ENCODE measurements at regions not wholly inside any gene's neighbourhood (a gene's known extent, or its start where the extent isn't known, plus 50 kb on each side); places are given as distances from the start of the nearest gene placed in this dataset.

DNA sequence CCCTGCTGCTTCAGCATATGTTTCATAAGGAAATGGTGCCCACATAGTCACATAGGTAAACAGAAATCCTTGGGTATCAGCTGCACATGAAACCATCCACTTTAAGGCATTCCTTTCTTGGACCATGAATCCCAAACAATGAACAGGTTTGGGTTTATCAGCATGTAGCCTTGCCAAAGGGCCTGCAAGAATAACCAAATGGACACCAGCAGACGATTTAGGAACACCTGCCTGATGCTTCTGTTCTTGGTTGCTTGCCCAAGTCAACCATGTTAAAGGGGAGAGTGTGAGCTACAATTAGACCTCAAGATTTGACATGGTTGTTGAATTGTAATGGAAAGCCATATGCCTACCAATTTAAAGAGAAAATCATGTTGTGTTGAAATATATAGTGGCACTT, 1342.7 kb upstream of the PIK3C3 start:
- Histone ChIP-seq H3K27ac (ENCODE audit: insufficient read depth, low read depth, low read length) (no peak overlapping the region), H3K4me3 (replicated peaks in 1 of 3; ENCODE audit: insufficient read depth in 1 of 3, low read depth in 1 of 3, low read length in 3 of 3) (no peak overlapping the region), H3K4me2 (ENCODE audit: insufficient read depth, low read length) (no peak overlapping the region), H3K4me1 (ENCODE audit: control insufficient read depth, extremely low read depth, insufficient read depth, low read length) (no peaks in the 10 kb centered on the region), H3K79me2 (ENCODE audit: control insufficient read depth, insufficient read depth, low read length) (no peaks in the 10 kb centered on the region), H3K9ac (replicated peaks; ENCODE audit: extremely low read depth, insufficient read depth, low read length) (no peak overlapping the region), H2AFZ (ENCODE audit: low read depth, low read length) (no peak overlapping the region), H3K36me3 (ENCODE audit: control insufficient read depth in 2 of 2, extremely low read depth in 1 of 2, insufficient read depth in 2 of 2, low read length in 2 of 2) (no peaks in the 10 kb centered on the region), H3K9me3 (replicated peaks; ENCODE audit: control insufficient read depth, insufficient read depth, low read length) (peaks cover 2% of the 10 kb centered on the region), H4K20me1 (replicated peaks; ENCODE audit: control insufficient read depth, extremely low read depth, insufficient read depth, low read length) (no peaks in the 10 kb centered on the region), H3K27me3 (ENCODE audit: control insufficient read depth in 2 of 2, insufficient read depth in 2 of 2, low read length in 2 of 2) (no peaks in the 10 kb centered on the region), H3K9me1 (replicated peaks; ENCODE audit: control insufficient read depth, extremely low read depth, insufficient read depth, low read length) (no peaks in the 10 kb centered on the region)
- intact Hi-C loops (cut with micrococcal nuclease) (no loop called here), dilution Hi-C loops (cut with MboI; ENCODE audit: extremely low pct_ligation_motif_present, low sequenced_read_pairs) (no loop called here)
- CTCF ChIA-PET: no interaction called here
- TF ChIP-seq MYC (IDR thresholded peaks at IDR 0.05; ENCODE audit: low read depth, low read length) (no peak), GATA2 (IDR thresholded peaks at IDR 0.05; ENCODE audit: insufficient read depth, insufficient read length, low read depth, low read length) (no peak)
- TF ChIP-seq, protein P1, sequence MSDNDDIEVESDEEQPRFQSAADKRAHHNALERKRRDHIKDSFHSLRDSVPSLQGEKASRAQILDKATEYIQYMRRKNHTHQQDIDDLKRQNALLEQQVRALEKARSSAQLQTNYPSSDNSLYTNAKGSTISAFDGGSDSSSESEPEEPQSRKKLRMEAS (IDR thresholded peaks at IDR 0.05; ENCODE audit: insufficient read depth, insufficient read length): no peak
- DNase-seq (ENCODE audit: low read depth, low spot score) (no peak), FAIRE-seq (no peak)
- POLR2A ChIA-PET: no interaction called here
- BruUV-seq (replicated peaks): no TSS peak

DNA sequence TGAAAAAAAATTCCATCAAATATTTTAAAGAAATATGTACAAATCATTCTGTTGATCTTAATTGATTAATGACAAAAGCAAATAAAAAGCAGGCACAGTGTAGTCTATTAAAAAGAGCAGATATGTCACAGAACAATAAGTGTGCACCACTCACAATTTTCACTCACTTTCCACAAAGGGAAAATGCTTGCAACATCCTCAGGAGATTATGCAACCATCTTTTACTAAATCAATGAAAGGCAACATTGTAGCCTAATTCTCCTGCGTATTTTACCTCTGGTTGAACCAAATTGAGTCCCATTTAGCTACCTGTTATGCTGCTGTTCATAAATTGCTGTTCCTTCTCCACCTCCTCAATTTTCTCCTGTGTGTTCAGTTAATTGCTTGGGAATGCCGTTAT, 1346.8 kb upstream of the PIK3C3 start:
- no peaks in the 10 kb centered on the region for H4K20me1 ChIP-seq (replicated peaks; ENCODE audit: control insufficient read depth, extremely low read depth, insufficient read depth, low read length)
- CTCF ChIA-PET: no interaction called here
- FAIRE-seq (no peak), DNase-seq (ENCODE audit: low read depth, low spot score) (no peak)
- no peaks in the 10 kb centered on the region for H3K36me3 ChIP-seq (ENCODE audit: control insufficient read depth in 2 of 2, extremely low read depth in 1 of 2, insufficient read depth in 2 of 2, low read length in 2 of 2)
- H2AFZ ChIP-seq (ENCODE audit: low read depth, low read length): no peak overlapping the region
- no peaks in the 10 kb centered on the region for H3K4me1 ChIP-seq (ENCODE audit: control insufficient read depth, extremely low read depth, insufficient read depth, low read length)
- H3K9me3 ChIP-seq (replicated peaks; ENCODE audit: control insufficient read depth, insufficient read depth, low read length): peaks cover 2% of the 10 kb centered on the region
- H3K79me2 ChIP-seq (ENCODE audit: control insufficient read depth, insufficient read depth, low read length): no peaks in the 10 kb centered on the region
- no peaks in the 10 kb centered on the region for H3K27me3 ChIP-seq (ENCODE audit: control insufficient read depth in 2 of 2, insufficient read depth in 2 of 2, low read length in 2 of 2)
- H3K4me3 ChIP-seq (replicated peaks in 1 of 3; ENCODE audit: insufficient read depth in 1 of 3, low read depth in 1 of 3, low read length in 3 of 3): no peak overlapping the region
- POLR2A ChIA-PET: no interaction called here
- intact Hi-C loops (cut with micrococcal nuclease) (no loop called here), dilution Hi-C loops (cut with MboI; ENCODE audit: extremely low pct_ligation_motif_present, low sequenced_read_pairs) (no loop called here)
- TF ChIP-seq POLR2A (IDR thresholded peaks at IDR 0.05; ENCODE audit: low read depth, low read length): no peak
- no peak overlapping the region for H3K9ac ChIP-seq (replicated peaks; ENCODE audit: extremely low read depth, insufficient read depth, low read length)
- no peak overlapping the region for H3K27ac ChIP-seq (ENCODE audit: insufficient read depth, low read depth, low read length)
- H3K4me2 ChIP-seq (ENCODE audit: insufficient read depth, low read length): no peak overlapping the region
- BruUV-seq (replicated peaks): no TSS peak
- H3K9me1 ChIP-seq (replicated peaks; ENCODE audit: control insufficient read depth, extremely low read depth, insufficient read depth, low read length): no peaks in the 10 kb centered on the region

Measured in endothelial cell of umbilical vein (primary cell).